Activated T-helper 9 cell treated with anti-CD3 and anti-CD28 coated beads, Interleukin-2, amount 50 U/mL, for 16 hours (primary cell): ENCODE measurements at regions not wholly inside any gene's neighbourhood (a gene's known extent, or its start where the extent isn't known, plus 50 kb on each side); places are given as distances from the start of the nearest gene placed in this dataset.

Source experiments
- DNase-seq: peaks from one replicate; pipeline ENCODE4 v3.0.0-alpha.2; 2020; ENCODE audit warnings: low read depth

DNA sequence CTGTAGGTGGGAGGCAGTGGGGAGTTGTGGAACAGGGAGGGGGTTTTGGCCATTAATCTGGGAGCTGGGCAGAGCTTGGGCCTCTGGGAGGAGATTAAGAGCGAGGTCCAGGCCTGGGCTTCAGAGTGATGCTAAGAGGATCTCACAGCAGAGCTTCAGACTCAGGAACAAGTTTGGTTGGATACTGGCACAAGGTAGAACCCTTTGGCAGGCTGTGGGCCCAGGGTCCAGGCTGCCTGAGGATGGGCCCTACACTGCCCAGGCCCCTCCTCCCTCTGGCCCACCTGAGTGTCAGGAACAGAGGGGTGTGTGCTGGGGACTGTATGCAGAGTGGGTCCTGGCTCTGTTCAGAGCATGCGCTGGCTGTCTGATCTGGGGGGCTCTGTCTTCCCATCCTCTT, 334.9 kb downstream of the CYP26B1 start:
- no peak for DNase-seq

DNA sequence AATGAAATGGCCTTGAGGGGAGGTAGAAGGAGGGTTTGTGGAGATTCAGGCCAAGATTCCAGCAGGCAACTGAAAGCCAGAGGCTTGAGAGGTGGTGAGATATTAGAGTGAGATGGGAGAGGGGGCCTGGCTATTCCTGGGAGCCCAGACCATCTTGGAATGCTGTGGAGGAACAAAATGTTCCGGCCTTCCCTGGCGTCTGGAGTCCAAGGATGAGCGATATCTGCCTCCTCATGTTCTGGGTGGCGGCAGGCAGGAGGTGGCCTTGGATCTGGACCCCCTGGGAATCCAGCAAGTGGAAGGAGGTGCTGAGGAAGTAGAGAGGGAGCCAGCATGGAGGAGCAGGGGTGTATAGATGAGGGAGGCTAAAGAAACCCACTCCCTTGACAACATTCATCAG, 335.9 kb downstream of the CYP26B1 start:
- no peak for DNase-seq

DNA sequence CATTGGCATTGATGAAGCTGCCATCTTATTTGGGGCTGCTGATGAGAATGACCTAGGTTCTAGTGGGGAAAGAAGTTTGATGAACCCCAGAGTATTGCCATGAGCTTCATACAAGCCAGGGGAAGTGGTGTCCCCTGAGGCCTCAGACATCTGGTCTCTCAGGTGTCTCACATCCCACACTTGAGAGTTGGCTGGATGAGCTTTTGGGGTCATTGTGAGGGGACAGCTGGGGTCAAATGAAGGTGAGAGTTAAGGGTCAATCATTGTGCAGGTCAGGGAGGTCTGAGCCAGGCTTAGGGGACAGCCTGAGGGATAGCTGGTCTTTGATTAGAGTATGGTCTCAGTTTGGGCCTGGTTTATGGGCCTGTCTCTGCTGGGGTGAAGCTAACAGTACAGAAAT, 336.5 kb downstream of the CYP26B1 start:
- no peak for DNase-seq

- DNase-seq: no peak
Observed at GRCh38 chr2:71807581-71808451, 339.8 kb downstream of the CYP26B1 start.

DNA sequence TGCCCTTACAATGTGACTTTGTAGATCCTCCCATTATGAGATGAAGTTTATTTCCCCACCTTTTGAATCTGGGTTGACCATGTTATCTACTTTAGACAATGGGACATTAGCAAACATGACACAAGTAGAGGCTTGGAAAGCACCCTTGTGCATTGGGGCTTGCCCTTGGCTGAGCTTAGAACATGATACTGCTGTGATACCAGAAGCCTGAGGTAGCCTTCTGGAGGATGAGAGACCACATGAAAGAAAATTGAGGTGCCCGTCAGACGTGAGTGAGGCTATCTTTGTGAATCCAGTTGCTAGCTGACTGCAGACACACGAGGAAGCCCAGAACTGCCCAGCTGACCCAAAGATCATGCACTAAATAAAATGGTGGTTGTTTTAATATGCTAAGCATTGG, 341.2 kb downstream of the CYP26B1 start:
- DNase-seq: no peak

GRCh38 chr2:71804281-71804751, 343.3 kb downstream of the CYP26B1 start:
- no peak for DNase-seq

GRCh38 chr2:71803398-71803797, 344.3 kb downstream of the CYP26B1 start:
- no peak for DNase-seq

GRCh38 chr2:71802556-71802955, 345.1 kb downstream of the CYP26B1 start:
- DNase-seq: no peak

DNA sequence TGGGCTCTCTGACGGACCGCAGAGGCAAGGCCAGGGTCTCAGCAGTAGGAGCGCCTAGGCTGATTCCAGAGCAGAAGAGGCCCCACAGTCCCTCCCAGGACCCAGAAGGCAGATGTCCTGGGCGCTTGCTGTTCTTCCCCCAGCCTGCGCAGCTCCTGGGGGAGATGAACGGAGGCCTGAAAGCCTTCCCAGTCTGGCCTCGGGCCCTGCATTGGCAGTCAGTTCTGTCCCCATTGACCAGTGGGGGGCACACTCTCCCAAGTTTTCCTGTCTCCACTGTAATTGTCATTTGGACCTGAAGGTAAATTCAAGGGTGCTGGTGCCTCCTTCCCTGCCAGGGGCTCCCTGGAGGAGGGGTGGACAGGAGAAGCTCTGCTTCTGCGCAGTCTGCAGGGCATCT, 345.7 kb downstream of the CYP26B1 start:
- no peak for DNase-seq

DNA sequence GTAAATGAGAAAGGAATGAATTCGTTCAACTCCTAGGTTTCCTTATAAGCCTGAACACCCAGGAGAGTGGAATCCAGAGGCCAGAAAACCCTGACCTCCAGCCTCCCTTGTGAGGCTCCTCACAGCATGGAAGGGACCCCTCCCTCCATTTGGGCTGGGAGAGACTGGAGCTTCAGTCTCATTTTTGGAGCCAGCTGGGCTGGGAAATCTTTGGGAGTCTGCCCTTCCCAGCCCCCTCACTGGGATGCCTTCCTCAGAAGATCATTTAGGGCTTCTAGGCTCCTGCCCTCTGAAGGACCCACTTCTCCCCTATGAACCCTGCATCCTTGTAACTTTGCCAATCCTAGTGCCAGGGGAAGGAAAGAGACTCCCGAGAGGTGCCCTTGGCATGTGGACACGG, 346.1 kb downstream of the CYP26B1 start:
- DNase-seq: no peak

- no peak for DNase-seq
Observed at GRCh38 chr2:71800851-71801250, 346.8 kb downstream of the CYP26B1 start.

DNA sequence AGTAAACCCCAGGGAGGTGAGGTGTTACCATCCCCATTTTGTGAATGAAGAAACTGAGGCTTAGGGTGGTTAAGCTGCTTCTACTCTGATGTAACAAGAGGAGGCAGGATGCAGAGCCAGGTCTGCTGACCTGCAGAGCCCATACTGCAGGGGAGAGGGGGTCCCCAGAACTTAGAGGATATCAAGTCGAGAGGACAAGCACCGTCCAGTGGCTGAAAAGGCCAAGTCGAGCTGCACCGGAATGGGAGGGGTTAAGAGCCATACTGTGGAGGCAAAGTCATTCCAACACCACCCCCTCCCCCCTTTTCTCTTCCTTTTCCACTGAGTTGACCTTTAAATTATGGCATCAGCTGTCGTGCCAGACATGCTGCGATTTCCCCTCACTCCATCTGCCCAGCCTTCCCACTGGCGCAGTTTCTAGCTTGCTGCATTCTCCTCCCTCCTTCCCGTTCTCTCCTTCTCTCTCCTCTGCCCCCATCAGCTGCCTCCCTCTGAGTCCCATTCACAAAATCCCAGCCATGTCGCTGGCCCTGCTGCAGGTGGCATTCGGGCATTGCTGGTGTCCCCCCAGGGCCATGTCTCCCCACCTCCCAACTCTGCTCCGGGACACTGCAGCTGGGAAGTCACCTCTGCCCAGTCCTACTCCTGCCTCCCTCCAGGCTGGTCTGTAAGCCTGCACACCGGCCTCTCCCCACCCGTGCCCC, 346.9 kb downstream of the DYSF start:
- DNase-seq: no peak

- no peak for DNase-seq
Observed at GRCh38 chr2:71799013-71799575, 345.7 kb downstream of the DYSF start.

- no peak for DNase-seq
Observed at GRCh38 chr2:71798266-71799012, 345.1 kb downstream of the DYSF start.

DNA sequence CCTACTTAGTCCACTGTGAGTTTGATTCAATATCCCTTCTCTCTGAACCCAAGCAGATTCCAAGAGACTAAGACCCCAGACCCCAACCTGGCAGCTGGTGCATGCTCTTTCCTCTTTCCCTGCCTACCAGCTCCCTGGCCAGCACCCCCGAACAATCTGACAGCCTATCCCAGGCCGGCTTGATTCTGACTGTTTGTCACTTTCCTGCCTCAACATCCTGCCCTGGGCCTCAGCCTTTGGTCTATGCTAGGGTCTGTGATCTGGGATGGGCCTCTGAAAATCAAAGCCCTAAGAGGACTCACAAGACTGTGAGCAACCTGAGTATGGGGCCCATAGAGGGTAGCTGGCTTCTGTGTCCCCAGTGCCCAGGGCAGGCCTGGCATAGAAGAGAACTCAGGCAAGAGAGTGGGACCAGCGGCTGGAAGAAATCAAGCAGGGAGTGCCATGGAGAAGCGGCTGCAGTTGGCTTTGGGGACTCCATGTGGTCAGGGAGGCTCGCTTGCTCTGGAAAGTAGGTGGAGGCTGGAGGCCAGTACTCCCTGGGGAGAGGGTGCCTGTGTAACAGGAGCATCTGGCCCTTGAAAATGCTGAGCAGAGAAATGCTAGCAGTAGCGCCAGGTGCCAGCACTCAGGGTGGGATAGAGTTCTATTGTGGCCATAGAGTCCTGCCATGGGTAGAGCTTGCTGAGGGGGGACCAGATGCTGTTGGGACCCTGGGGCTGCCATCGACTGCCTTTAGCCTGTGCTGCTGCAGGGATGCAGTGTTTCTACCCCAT, 343.9 kb downstream of the DYSF start:
- no peak for DNase-seq

GRCh38 chr2:71796174-71796593, 342.8 kb downstream of the DYSF start:
- DNase-seq: no peak

GRCh38 chr2:71795486-71795885, 342.1 kb downstream of the DYSF start:
- DNase-seq: no peak

DNA sequence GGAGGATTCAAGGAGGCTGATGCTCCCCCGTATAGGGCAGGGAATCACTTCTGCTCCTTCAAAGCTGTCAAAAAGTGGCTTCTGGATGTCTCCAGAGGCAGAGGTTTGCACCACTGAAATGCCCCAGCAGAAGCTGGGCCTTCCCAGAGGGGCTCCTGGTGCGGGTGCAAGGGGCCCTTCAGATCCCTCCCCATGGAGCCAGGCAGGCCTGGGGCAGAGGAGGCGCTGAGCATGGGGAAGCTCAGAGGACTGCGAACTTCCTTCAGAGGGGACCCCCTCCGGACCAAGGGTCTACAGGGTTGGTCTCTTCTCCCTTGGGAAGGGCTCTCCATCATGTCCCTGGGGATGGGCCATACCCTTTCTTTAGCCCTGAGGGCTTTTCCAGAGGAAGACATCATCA, 341.2 kb downstream of the DYSF start:
- DNase-seq: no peak

GRCh38 chr2:71793926-71794325, 340.6 kb downstream of the DYSF start:
- no peak for DNase-seq

DNA sequence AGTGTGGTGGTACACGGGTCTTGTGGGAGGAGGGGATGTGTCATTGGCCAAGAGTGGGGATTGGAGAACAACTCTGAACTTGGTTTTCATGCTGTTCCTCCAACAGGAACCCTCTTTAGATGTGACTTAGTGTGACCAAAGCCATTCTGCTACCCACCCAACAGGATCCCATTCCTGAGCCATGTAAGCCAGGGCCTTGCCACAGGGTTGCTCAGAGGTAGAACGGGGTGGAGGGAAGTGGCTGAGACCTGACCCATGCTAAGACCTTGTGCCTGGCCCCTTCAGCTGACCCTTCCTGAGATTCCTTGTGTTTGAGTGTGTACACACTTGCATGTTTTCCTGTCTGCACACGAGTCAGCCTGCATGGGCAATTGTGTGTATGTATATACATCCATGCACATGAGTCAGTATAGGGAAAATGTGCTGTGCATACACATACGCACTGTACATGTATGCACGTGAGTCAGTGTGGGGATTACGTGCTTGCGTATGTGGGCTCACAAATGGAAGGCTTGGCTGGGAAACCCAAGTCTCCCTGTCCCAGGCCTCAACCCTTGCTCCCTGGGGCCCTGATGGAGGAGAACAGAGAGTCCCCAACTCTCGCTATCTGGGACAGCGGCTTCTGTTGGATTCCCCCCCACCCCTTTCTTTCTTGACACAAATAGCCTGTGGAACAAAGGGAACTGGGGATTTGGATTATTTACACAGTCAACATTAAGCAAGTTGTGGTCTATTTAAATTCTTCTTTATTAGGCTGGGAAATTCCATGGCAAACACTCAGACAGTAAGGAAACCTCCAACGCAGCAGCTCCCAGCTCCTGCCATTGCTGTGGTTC, 339.8 kb downstream of the DYSF start:
- DNase-seq: no peak
